ENCODE measurements at regions not wholly inside any gene's neighbourhood (a gene's known extent, or its start where the extent isn't known, plus 50 kb on each side); places are given as distances from the start of the nearest gene placed in this dataset.
"Not testable (repeated sequence)": the region's sequence is repeated elsewhere in the genome, so short reads cannot be mapped to it uniquely, and the experiment has no call there.

- no peak for DNase-seq
Measured at GRCh38 chr10:121242741-121243608, 355.3 kb downstream of the FGFR2 start.

- DNase-seq, result no peak
Measured at GRCh38 chr10:121243609-121244241, 354.5 kb downstream of the FGFR2 start.

GRCh38 chr10:121244818-121245217 lies 353.4 kb downstream of the FGFR2 start:
- no peak for DNase-seq

- DNase-seq, result no peak
Measured at GRCh38 chr10:121245754-121246153, 352.5 kb downstream of the FGFR2 start.

GRCh38 chr10:121248266-121248665 lies 350.0 kb downstream of the FGFR2 start:
- DNase-seq, result no peak

GRCh38 chr10:121250995-121251764 lies 347.1 kb downstream of the FGFR2 start:
- DNase-seq, result no peak

GRCh38 chr10:121252756-121253155 lies 345.5 kb downstream of the FGFR2 start:
- DNase-seq, result peak; percentile 7

GRCh38 chr10:121260377-121260776 lies 337.9 kb downstream of the FGFR2 start:
- no peak for DNase-seq

GRCh38 chr10:121261665-121262064 lies 336.6 kb downstream of the FGFR2 start:
- DNase-seq, result no peak

- DNase-seq, result no peak
Measured at GRCh38 chr10:121262774-121263430, 335.3 kb downstream of the FGFR2 start.

GRCh38 chr10:121263431-121263783 lies 334.8 kb downstream of the FGFR2 start:
- DNase-seq, result no peak

GRCh38 chr10:121265360-121266123 lies 332.7 kb downstream of the FGFR2 start:
- DNase-seq, result no peak

GRCh38 chr10:121266370-121266769 lies 331.9 kb downstream of the FGFR2 start:
- DNase-seq, result no peak

- no peak for DNase-seq
Measured at GRCh38 chr10:121267236-121268003, 330.8 kb downstream of the FGFR2 start.

- no peak for DNase-seq
Measured at GRCh38 chr10:121268363-121268762, 329.9 kb downstream of the FGFR2 start.

GRCh38 chr10:121268863-121269432 lies 329.3 kb downstream of the FGFR2 start:
- no peak for DNase-seq

GRCh38 chr10:121270906-121271305 lies 327.3 kb downstream of the FGFR2 start:
- DNase-seq, result no peak

- no peak for DNase-seq
Measured at GRCh38 chr10:121276046-121276445, 322.2 kb downstream of the FGFR2 start.

- DNase-seq, result no peak
Measured at GRCh38 chr10:121276822-121277221, 321.4 kb downstream of the FGFR2 start.

- not testable (repeated sequence) for DNase-seq
Measured at GRCh38 chr10:121278386-121278785, 319.9 kb downstream of the FGFR2 start.

- DNase-seq, result no peak
Measured at GRCh38 chr10:121281576-121281975, 316.7 kb downstream of the FGFR2 start.

Data from NCI-H82 (cell line).